Transverse colon (tissue), 3 donors: ENCODE measurements at regions not wholly inside any gene's neighbourhood (a gene's known extent, or its start where the extent isn't known, plus 50 kb on each side); places are given as distances from the start of the nearest gene placed in this dataset.

Experiments used
- POLR2A ChIP-seq: fragments of 450-650 bp; IDR thresholded peaks from one replicate; pipeline ENCODE4 v1.6.1; 2016; ENCODE audit warnings: antibody characterized with exemption, mild to moderate bottlenecking, moderate library complexity
- TF ChIP-seq, protein P1 (sequence below), 5 experiments: fragments of 200-600 bp in 3 of 5; fragments of 450-650 bp in 2 of 5; sonication (generic) in 3 of 5; IDR thresholded peaks; 1 replicate in 2 of 5; 2 replicates in 3 of 5; pipeline ENCODE4 v1.5.1; 2016 to 2017; ENCODE audit warnings: antibody characterized with exemption in 5 of 5, inconsistent platforms in 3 of 5, mild to moderate bottlenecking in 2 of 5, moderate library complexity in 1 of 5

DNA sequence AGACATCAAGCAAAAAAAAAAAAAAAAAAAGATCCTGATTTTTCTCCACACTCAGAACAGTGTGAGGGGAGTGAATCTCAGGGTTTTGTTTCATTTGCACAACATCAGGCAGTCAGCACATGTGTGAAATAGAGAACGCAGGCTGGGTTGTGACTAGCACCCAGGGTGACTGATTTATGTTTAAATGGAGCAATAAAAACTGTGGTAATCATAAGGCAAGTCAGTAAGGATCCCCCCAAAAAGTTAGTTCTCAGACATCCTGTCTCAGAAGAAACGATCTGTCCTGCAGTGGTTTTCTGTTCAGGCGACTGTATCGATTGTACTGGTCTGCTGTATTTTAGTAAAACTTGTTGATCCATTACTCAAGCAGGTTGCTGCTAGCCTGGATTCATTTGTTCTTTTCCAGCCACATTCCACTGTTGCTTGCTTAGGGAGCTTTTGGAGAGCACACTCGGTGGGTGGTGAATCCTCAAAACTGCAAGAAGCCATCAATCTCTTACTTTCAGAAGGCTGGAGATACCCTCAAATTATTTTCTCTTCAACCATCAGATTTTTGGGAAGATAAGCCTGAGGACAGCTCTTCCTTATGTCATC lies 107.1 kb downstream of the DACT1 start:
- TF ChIP-seq, protein P1, sequence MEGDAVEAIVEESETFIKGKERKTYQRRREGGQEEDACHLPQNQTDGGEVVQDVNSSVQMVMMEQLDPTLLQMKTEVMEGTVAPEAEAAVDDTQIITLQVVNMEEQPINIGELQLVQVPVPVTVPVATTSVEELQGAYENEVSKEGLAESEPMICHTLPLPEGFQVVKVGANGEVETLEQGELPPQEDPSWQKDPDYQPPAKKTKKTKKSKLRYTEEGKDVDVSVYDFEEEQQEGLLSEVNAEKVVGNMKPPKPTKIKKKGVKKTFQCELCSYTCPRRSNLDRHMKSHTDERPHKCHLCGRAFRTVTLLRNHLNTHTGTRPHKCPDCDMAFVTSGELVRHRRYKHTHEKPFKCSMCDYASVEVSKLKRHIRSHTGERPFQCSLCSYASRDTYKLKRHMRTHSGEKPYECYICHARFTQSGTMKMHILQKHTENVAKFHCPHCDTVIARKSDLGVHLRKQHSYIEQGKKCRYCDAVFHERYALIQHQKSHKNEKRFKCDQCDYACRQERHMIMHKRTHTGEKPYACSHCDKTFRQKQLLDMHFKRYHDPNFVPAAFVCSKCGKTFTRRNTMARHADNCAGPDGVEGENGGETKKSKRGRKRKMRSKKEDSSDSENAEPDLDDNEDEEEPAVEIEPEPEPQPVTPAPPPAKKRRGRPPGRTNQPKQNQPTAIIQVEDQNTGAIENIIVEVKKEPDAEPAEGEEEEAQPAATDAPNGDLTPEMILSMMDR (IDR thresholded peaks at IDR 0.05), result no peak
- TF ChIP-seq POLR2A, result no peak
